ENCODE measurements at regions not wholly inside any gene's neighbourhood (a gene's known extent, or its start where the extent isn't known, plus 50 kb on each side); places are given as distances from the start of the nearest gene placed in this dataset.

GRCh38 chr18:78459668-78460067 is 520.0 kb upstream of the SALL3 start:
- TF ChIP-seq EZH2phosphoT487 (IDR thresholded peaks at IDR 0.05; ENCODE audit: borderline replicate concordance, low read length): no peak
- TF ChIP-seq CTCF (IDR thresholded peaks at IDR 0.05; ENCODE audit: low read depth, low read length, poor library complexity, severe bottlenecking): no peak
